ENCODE measurements at regions not wholly inside any gene's neighbourhood (a gene's known extent, or its start where the extent isn't known, plus 50 kb on each side); places are given as distances from the start of the nearest gene placed in this dataset.

GRCh38 chr7:33661430-33662160, 243.7 kb upstream of the BMPER start:
- DNase-seq, result no peak

- no peak for DNase-seq
Observed at GRCh38 chr7:33666531-33666930, 238.8 kb upstream of the BMPER start.

GRCh38 chr7:33667196-33667595, 238.1 kb upstream of the BMPER start:
- no peak for DNase-seq

GRCh38 chr7:33669251-33669670, 236.1 kb upstream of the BMPER start:
- no peak for DNase-seq

- DNase-seq, result no peak
Observed at GRCh38 chr7:33671531-33672262, 233.6 kb upstream of the BMPER start.

- no peak for DNase-seq
Observed at GRCh38 chr7:33673029-33673700, 232.2 kb upstream of the BMPER start.

- no peak for DNase-seq
Observed at GRCh38 chr7:33674804-33675411, 230.4 kb upstream of the BMPER start.

GRCh38 chr7:33677556-33677955, 227.8 kb upstream of the BMPER start:
- DNase-seq, result no peak

GRCh38 chr7:33678569-33679335, 226.6 kb upstream of the BMPER start:
- DNase-seq, result no peak

- DNase-seq, result no peak
Observed at GRCh38 chr7:33680682-33681081, 224.7 kb upstream of the BMPER start.

GRCh38 chr7:33685503-33685902, 219.8 kb upstream of the BMPER start:
- no peak for DNase-seq

GRCh38 chr7:33685981-33686683, 219.2 kb upstream of the BMPER start:
- peak; percentile 3 for DNase-seq

- DNase-seq, result no peak
Observed at GRCh38 chr7:33687625-33688024, 217.7 kb upstream of the BMPER start.

- no peak for DNase-seq
Observed at GRCh38 chr7:33691180-33691579, 214.2 kb upstream of the BMPER start.

GRCh38 chr7:33692956-33693355, 212.4 kb upstream of the BMPER start:
- no peak for DNase-seq

GRCh38 chr7:33694006-33694405, 211.3 kb upstream of the BMPER start:
- DNase-seq, result no peak

GRCh38 chr7:33697616-33698015, 207.7 kb upstream of the BMPER start:
- DNase-seq, result no peak

GRCh38 chr7:33698041-33698440, 207.3 kb upstream of the BMPER start:
- no peak for DNase-seq

- DNase-seq, result no peak
Observed at GRCh38 chr7:33698692-33699128, 206.6 kb upstream of the BMPER start.

GRCh38 chr7:33700001-33700899, 205.1 kb upstream of the BMPER start:
- no peak for DNase-seq

- DNase-seq, result no peak
Observed at GRCh38 chr7:33701189-33701740, 204.1 kb upstream of the BMPER start.
